Hindlimb muscle (tissue), 1 donor: ENCODE measurements at regions not wholly inside any gene's neighbourhood (a gene's known extent, or its start where the extent isn't known, plus 50 kb on each side); places are given as distances from the start of the nearest gene placed in this dataset.
"Not testable (repeated sequence)": the region's sequence is repeated elsewhere in the genome, so short reads cannot be mapped to it uniquely, and the experiment has no call there.

Source experiments
- DNase-seq: peaks from one replicate; pipeline ENCODE4 v3.0.0-alpha.2; 2013

- no peak for DNase-seq
These were observed 924.3 kb upstream of the CDH10 start for GRCh38 chr5:25568989-25569625.

- DNase-seq = no peak
These were observed 923.5 kb upstream of the CDH10 start for GRCh38 chr5:25568294-25568693.

- no peak for DNase-seq
These were observed 923.1 kb upstream of the CDH10 start for GRCh38 chr5:25567881-25568280.

GRCh38 chr5:25562656-25563055 lies 917.9 kb upstream of the CDH10 start:
- DNase-seq = no peak

- DNase-seq = no peak
These were observed 909.3 kb upstream of the CDH10 start for GRCh38 chr5:25554077-25554476.

GRCh38 chr5:25552871-25553481 lies 908.2 kb upstream of the CDH10 start:
- no peak for DNase-seq

GRCh38 chr5:25550793-25551192 lies 906.0 kb upstream of the CDH10 start:
- DNase-seq = no peak

- DNase-seq = peak; percentile 2
These were observed 900.0 kb upstream of the CDH10 start for GRCh38 chr5:25544652-25545249.

GRCh38 chr5:25540628-25541027 lies 895.9 kb upstream of the CDH10 start:
- DNase-seq = no peak

- DNase-seq = no peak
These were observed 894.8 kb upstream of the CDH10 start for GRCh38 chr5:25539536-25539935.

GRCh38 chr5:25536461-25536860 lies 891.7 kb upstream of the CDH10 start:
- not testable (repeated sequence) for DNase-seq

- DNase-seq = no peak
These were observed 871.4 kb upstream of the CDH10 start for GRCh38 chr5:25516141-25516540.

- DNase-seq = no peak
These were observed 870.7 kb upstream of the CDH10 start for GRCh38 chr5:25515525-25515924.

- not testable (repeated sequence) for DNase-seq
These were observed 865.9 kb upstream of the CDH10 start for GRCh38 chr5:25510692-25511091.

- DNase-seq = not testable (repeated sequence)
These were observed 863.2 kb upstream of the CDH10 start for GRCh38 chr5:25508011-25508410.

GRCh38 chr5:25500635-25501034 lies 855.9 kb upstream of the CDH10 start:
- no peak for DNase-seq

GRCh38 chr5:25489834-25490538 lies 845.2 kb upstream of the CDH10 start:
- no peak for DNase-seq

- DNase-seq = no peak
These were observed 843.3 kb upstream of the CDH10 start for GRCh38 chr5:25488119-25488518.

GRCh38 chr5:25484391-25484790 lies 839.6 kb upstream of the CDH10 start:
- DNase-seq = no peak

GRCh38 chr5:25481463-25481862 lies 836.7 kb upstream of the CDH10 start:
- DNase-seq = no peak

GRCh38 chr5:25459082-25459481 lies 814.3 kb upstream of the CDH10 start:
- no peak for DNase-seq

GRCh38 chr5:25458628-25459027 lies 813.9 kb upstream of the CDH10 start:
- no peak for DNase-seq

GRCh38 chr5:25453500-25453899 lies 808.7 kb upstream of the CDH10 start:
- DNase-seq = no peak

- DNase-seq = no peak
These were observed 806.5 kb upstream of the CDH10 start for GRCh38 chr5:25451294-25451693.
